ENCODE measurements at regions not wholly inside any gene's neighbourhood (a gene's known extent, or its start where the extent isn't known, plus 50 kb on each side); places are given as distances from the start of the nearest gene placed in this dataset.

DNA sequence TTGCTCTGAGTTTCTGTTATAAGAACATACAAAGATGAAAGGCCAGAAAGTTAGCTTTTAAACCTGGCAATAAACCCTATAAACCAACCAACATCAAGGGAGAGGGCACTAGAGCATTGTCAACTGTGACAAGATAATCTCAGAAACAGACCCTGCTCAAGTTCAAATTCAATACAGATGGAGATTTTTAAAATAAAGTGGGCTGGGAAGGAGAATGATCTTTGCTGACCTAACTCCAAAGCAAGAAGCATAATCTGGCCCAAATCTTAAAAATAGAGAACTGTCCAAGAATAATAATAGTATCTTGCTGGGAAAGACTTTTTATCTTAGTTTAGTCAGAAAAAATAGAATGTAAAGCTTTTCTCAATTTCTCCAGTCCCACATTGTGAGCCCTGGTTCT is 485.5 kb downstream of the DISC1 start:
- no peak overlapping the region for H3K4me3 Mint-ChIP-seq
- CTCF ChIA-PET = no interaction called here
- H3K9me3 Mint-ChIP-seq = peaks cover 8% of the 10 kb centered on the region
- no peak overlapping the region for H3K27ac Mint-ChIP-seq
- ATAC-seq (no peak), DNase-seq (ENCODE audit: low spot score) (no peak)
- POLR2A ChIA-PET = no interaction called here
- H3K27me3 Mint-ChIP-seq (ENCODE audit: low read depth) = peaks cover 22% of the 10 kb centered on the region
- peaks cover 73% of the 10 kb centered on the region for H3K4me1 Mint-ChIP-seq
- H3K36me3 Mint-ChIP-seq = peaks cover 4% of the 10 kb centered on the region; the same call in 1 of the 2 replicates
- no peak for TF ChIP-seq RORB (CRISPR knock-in tag; IDR thresholded peaks at IDR 0.05)
- no peak for TF ChIP-seq FOXP1 (CRISPR knock-in tag; IDR thresholded peaks at IDR 0.05; ENCODE audit: borderline replicate concordance)
- TF ChIP-seq NR3C1 (CRISPR knock-in tag; conservative IDR thresholded peaks at IDR 0.05; ENCODE audit: low read depth) = no peak
- TF ChIP-seq, protein P1, sequence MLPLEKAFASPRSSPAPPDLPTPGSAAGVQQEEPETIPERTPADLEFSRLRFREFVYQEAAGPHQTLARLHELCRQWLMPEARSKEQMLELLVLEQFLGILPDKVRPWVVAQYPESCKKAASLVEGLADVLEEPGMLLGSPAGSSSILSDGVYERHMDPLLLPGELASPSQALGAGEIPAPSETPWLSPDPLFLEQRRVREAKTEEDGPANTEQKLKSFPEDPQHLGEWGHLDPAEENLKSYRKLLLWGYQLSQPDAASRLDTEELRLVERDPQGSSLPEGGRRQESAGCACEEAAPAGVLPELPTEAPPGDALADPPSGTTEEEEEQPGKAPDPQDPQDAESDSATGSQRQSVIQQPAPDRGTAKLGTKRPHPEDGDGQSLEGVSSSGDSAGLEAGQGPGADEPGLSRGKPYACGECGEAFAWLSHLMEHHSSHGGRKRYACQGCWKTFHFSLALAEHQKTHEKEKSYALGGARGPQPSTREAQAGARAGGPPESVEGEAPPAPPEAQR (CRISPR knock-in tag; IDR thresholded peaks at IDR 0.05) = no peak
- TF ChIP-seq, protein P2, sequence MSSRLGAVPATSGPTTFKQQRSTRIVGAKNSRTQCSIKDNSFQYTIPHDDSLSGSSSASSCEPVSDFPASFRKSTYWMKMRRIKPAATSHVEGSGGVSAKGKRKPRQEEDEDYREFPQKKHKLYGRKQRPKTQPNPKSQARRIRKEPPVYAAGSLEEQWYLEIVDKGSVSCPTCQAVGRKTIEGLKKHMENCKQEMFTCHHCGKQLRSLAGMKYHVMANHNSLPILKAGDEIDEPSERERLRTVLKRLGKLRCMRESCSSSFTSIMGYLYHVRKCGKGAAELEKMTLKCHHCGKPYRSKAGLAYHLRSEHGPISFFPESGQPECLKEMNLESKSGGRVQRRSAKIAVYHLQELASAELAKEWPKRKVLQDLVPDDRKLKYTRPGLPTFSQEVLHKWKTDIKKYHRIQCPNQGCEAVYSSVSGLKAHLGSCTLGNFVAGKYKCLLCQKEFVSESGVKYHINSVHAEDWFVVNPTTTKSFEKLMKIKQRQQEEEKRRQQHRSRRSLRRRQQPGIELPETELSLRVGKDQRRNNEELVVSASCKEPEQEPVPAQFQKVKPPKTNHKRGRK (CRISPR knock-in tag; IDR thresholded peaks at IDR 0.05; ENCODE audit: borderline replicate concordance) = no peak
- no peak for TF ChIP-seq TEAD4 (CRISPR knock-in tag; IDR thresholded peaks at IDR 0.05)
- TF ChIP-seq ZBTB21 (CRISPR knock-in tag; IDR thresholded peaks at IDR 0.05; ENCODE audit: borderline replicate concordance) = no peak
- TF ChIP-seq ZNF219 (CRISPR knock-in tag; IDR thresholded peaks at IDR 0.05; ENCODE audit: borderline replicate concordance) = no peak
- TF ChIP-seq MXD4 (CRISPR knock-in tag; IDR thresholded peaks at IDR 0.05; ENCODE audit: borderline replicate concordance) = no peak
- TF ChIP-seq, protein P3, sequence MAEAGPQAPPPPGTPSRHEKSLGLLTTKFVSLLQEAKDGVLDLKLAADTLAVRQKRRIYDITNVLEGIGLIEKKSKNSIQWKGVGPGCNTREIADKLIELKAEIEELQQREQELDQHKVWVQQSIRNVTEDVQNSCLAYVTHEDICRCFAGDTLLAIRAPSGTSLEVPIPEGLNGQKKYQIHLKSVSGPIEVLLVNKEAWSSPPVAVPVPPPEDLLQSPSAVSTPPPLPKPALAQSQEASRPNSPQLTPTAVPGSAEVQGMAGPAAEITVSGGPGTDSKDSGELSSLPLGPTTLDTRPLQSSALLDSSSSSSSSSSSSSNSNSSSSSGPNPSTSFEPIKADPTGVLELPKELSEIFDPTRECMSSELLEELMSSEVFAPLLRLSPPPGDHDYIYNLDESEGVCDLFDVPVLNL (CRISPR knock-in tag; IDR thresholded peaks at IDR 0.05; ENCODE audit: borderline replicate concordance, low read depth) = no peak
- no peak for TF ChIP-seq NFYB (CRISPR knock-in tag; conservative IDR thresholded peaks at IDR 0.05; ENCODE audit: low read depth)
- TF ChIP-seq TEAD1 (CRISPR knock-in tag; IDR thresholded peaks at IDR 0.05) = no peak
- TF ChIP-seq, protein P4, sequence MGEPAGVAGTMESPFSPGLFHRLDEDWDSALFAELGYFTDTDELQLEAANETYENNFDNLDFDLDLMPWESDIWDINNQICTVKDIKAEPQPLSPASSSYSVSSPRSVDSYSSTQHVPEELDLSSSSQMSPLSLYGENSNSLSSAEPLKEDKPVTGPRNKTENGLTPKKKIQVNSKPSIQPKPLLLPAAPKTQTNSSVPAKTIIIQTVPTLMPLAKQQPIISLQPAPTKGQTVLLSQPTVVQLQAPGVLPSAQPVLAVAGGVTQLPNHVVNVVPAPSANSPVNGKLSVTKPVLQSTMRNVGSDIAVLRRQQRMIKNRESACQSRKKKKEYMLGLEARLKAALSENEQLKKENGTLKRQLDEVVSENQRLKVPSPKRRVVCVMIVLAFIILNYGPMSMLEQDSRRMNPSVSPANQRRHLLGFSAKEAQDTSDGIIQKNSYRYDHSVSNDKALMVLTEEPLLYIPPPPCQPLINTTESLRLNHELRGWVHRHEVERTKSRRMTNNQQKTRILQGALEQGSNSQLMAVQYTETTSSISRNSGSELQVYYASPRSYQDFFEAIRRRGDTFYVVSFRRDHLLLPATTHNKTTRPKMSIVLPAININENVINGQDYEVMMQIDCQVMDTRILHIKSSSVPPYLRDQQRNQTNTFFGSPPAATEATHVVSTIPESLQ (CRISPR knock-in tag; IDR thresholded peaks at IDR 0.05) = no peak
- TF ChIP-seq CREB1 (CRISPR knock-in tag; IDR thresholded peaks at IDR 0.05) = no peak
- no peak for TF ChIP-seq ETV6 (CRISPR knock-in tag; IDR thresholded peaks at IDR 0.05)

DNA sequence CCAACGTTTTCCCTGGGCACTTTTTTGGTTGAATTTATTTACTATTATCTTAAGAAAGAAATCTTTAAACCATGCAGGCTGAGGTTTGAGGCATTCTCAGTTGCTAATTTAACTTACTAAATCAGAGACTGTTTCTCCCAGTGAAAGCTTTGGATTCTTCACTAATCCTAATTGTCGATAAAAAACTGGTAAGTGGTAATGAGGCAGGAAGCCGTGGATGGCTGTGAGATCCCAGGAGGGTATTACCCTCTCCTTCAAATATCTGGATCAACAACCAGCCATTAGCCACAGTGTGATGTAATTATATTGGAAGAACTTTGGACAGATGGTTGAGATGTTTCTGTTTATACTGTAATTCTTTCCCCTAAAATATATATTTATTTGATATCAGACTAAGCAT is 485.0 kb downstream of the DISC1 start:
- TF ChIP-seq TCF7 (CRISPR knock-in tag; IDR thresholded peaks at IDR 0.05; ENCODE audit: low read depth) = no peak
- TF ChIP-seq, protein P1 (CRISPR knock-in tag; IDR thresholded peaks at IDR 0.05) = no peak
- TF ChIP-seq ESRRA (CRISPR knock-in tag; IDR thresholded peaks at IDR 0.05; ENCODE audit: borderline replicate concordance) = no peak
- TF ChIP-seq ELF4 (CRISPR knock-in tag; IDR thresholded peaks at IDR 0.05; ENCODE audit: low read depth) = no peak
- TF ChIP-seq NR1H2 (CRISPR knock-in tag; IDR thresholded peaks at IDR 0.05) = no peak
- POLR2A ChIA-PET = interaction anchor here (1.6 kb wide), 1 partner anchor 115 kb away, joined by 4 read pairs; no protein-coding TSS in a partner anchor
- Mint-ChIP-seq H3K4me3 (peak overlapping the region; percentile 61; the same call in 1 of the 2 replicates), H3K27ac (peak overlapping the region; percentile 94), H3K4me1 (peaks cover 68% of the 10 kb centered on the region), H3K36me3 (peaks cover 4% of the 10 kb centered on the region; the same call in 1 of the 2 replicates), H3K9me3 (peaks cover 8% of the 10 kb centered on the region), H3K27me3 (ENCODE audit: low read depth) (peaks cover 22% of the 10 kb centered on the region)
- CTCF ChIA-PET = interaction anchor here (2.1 kb wide), 1 partner anchor 128 kb away, joined by 10 read pairs; no protein-coding TSS in a partner anchor
- DNase-seq (ENCODE audit: low spot score) (no peak), ATAC-seq (no peak)
